HPDE6-E6E7 (cell line): ENCODE measurements at regions not wholly inside any gene's neighbourhood (a gene's known extent, or its start where the extent isn't known, plus 50 kb on each side); places are given as distances from the start of the nearest gene placed in this dataset.

Experiments
- DNase-seq: peaks from one replicate; pipeline ENCODE4 v3.0.0; 2011; ENCODE audit warnings: missing footprints; ENCODE audit errors: extremely low spot score

DNA sequence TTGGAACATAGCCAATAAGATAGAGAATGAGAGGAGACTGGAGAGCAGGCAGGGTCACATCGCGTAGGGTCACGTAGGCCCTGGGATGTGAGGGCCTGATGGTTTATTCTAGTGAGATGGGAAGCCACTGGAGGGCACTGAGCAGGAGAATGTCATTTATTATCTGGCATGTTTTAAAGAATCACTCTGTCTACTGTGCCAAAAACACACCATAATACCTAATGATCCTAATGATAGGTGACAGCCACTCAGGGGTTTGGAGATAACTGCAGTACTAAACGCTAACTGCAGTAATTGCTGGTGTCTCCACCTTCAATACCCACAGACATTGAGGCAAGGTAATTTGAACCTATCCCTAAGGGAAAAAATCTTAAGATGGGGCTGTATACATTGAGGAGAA, 185.4 kb downstream of the TTLL7 start:
- no peak for DNase-seq

DNA sequence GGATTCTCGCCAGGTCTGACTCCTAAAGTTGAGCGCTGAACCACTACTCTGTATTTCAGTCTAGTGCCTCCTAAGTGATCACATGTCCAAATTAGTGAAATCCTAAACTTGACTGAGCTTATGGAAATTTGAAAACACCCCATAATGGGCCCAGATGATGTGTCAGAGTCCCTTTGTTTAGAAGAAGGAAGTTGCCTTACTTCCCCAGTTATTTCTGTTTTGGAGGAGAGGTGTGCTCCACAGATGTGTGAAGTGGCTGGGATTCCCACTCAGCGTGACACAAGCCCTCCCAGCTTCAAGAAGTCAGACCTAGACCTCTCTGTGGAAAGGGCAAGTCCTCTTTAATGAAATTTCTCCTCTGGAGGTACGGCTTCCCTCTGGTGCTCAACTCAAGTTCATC, 188.8 kb downstream of the TTLL7 start:
- no peak for DNase-seq

DNA sequence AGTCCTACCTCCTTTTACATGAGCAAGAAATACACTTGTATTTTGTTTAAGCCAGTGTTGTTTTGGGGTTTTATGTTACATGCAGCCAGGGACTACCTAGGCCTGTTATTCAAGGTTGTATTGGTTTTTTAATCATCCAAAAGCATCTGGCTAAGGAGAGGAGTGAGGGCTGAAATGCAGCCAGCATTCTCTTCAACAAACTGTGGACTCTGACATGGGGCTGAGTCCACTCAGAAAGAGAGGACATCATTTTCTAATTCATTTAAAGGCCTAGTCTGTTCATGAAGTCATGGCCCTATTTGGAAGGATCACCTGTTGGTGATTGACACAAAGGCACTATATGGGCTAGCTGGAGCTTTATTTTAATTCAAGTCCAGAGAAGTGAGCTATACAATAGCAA, 190.4 kb downstream of the TTLL7 start:
- no peak for DNase-seq

DNA sequence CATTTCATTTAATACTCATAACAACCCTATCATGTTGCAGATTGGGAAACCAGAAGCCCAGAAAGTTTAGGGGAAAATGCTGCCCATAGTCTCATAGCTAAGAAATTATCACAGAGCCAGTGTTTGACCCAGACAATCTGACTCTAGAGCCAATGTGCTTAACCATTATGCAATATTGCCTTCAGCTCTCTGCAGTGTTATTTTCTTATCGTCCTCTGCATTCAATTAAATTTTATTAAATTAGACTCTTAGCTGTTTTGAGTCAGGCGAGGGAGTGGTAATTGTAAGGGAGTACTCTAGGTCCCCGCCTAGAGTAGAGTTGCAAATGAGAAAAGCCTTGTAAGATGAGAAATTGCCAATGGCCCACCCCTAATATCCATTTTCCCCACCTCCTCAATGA, 191.1 kb downstream of the TTLL7 start:
- no peak for DNase-seq

DNA sequence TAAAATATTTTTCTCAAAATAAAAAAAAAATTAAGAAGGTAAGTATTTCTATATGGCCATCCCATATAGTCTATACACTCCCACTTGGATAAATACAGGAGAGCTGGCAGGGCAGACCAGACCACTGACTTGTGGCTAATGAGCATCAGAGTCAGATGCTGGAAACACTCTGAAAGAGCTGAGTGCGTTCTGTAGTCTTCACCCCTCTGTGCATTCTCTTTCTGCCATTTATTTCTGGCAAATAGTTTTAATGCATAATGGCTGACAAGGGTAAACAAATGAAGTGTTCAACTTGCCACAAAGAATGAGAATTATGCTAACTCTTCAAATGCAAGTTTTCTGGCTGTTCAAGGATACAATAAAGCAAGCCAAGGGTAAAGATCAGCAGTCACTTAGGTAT, 191.7 kb downstream of the TTLL7 start:
- no peak for DNase-seq

DNA sequence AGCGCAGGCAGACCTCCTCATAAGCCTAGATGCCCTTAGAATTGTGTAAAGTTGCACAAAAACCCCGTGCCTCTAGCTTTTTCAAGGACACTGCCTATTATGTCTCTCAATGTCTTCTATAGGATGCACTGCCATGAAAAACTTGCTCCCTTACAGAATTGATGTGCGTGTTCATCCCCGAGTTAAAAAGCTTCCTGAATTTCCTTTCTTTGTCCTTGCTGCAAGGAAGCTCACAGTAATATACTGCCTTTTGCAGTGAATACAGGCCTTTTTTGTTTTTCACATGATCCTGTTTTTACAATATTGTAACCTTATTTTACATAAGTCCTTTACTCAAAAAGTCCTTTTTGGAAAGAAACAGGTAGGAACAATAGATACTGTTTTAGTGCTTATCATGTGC, 193.0 kb downstream of the TTLL7 start:
- no peak for DNase-seq

DNA sequence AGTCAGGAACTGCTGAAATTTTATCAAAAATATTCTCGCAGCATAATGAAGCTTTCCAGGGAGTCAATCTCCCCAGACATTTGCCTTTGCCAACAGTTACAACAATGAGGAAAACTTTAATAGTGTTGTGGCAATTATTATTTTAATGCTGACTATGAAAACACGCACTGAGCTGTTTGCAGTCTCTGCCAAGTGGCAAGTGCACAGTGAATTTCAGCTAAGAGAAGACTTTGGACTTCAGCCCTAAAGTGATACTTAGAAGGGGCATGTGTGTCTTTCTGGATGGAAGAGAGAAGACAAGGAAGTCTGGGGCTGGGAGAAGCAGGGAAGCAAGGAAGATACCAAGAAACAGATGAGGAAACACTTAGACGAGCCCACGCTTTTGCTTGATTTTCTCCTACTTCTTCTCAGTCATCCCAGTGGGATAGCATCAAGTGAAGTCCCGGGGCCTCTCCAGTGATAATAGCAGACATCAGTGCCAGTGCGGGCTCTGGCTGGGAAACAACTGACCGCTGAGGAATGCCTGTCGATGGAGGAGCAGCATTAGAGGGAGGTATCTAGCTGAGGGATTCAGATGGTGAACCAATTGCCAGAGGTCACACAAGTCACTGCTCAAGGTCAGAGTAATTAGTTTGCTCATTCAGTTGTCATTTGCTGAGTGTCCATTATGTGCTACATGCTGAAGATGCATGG, 196.3 kb downstream of the TTLL7 start:
- DNase-seq = no peak

DNA sequence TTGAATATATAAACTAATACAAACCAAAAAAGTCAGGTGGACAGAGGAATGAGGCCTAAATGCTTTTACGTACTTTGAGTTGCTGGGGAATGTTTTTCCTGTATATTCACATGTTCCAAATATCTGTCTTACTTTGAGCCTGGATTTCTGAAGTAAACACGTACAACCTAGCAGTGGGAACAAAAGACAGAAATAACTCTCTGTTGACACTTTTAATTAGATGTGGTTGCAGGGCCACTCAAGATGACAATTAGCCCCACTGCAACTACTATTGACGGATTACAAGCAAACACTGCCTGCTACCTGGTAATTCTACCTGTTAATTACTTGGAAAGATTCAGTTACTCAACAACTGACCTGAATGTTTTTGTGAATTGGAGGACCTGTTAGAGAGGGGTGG, 196.9 kb downstream of the TTLL7 start:
- no peak for DNase-seq

DNA sequence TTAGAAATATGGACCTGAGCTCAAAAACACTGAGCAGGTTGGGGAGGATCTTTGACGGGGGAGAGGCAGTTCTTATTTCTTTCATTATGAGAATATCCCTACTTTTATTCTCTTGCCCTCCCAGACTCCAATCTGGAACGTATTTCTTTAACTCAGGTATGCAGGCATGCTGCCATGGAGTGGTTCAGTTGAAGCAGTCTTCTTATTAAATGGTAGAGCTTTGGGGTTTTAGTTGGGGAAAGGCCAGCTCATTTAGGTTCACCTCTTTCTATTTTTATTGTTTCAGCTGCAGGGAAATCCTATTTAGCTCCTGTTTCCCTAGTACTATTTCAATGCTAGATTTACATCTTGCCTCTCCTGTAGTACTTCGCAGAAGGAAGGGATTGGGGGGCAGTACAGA, 198.9 kb downstream of the TTLL7 start:
- no peak for DNase-seq

DNA sequence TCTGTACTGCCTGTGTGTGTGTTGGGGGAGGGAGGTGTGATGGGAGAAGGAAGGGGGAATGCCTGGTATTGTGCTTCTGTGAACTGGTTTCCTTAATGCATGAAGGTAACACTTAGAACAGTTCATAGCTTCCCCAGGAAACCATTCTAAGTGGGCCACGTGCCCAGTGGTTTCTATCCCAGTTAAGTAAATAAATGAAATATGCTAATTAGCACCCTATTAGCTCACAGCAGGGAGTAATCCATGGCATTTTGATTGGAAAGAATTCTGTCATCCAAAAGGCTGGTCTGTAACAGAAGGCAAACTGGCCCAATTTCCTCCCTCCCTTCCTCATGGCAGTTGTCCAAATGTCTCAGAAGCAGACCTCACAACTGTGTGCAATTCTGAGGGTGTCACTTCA, 199.3 kb downstream of the TTLL7 start:
- no peak for DNase-seq

DNA sequence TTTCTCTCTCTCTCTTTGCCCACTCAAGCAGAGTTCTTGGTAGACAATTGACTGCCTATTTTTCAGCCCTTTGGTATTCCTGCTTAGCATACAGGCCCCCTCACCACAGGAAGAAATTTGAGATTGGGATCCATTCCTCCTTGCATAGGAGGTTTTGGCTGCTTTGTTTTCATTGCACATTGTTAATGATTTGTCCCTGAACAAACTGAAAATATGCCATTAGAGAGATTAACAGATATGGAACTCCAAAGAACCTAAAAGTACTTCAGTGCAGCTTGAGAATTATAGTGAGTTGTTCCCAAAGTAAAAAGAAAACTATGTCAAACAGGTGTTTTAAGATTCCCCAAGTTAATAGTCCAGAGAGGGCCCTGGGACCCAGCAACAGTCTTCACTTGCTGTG, 200.0 kb downstream of the TTLL7 start:
- no peak for DNase-seq

DNA sequence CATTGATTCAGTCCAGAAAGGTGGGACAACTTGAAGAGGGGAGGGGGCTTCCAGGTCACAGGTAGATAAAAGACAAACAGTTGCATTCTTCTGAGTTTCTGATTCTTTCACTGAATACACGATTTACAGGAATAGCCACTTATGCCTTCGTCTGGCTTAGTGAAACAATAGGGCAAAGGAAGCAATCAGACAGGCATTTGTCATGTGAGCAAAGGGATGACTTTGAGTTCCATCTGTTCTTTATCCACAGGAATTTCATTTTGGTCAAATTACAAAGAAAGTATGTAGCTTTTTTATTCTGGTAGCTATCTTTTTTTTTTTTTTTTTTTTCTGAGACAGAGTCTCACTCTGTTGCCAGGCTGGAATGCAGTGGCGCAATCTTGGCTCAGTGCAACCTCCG, 202.5 kb downstream of the TTLL7 start:
- DNase-seq = no peak

DNA sequence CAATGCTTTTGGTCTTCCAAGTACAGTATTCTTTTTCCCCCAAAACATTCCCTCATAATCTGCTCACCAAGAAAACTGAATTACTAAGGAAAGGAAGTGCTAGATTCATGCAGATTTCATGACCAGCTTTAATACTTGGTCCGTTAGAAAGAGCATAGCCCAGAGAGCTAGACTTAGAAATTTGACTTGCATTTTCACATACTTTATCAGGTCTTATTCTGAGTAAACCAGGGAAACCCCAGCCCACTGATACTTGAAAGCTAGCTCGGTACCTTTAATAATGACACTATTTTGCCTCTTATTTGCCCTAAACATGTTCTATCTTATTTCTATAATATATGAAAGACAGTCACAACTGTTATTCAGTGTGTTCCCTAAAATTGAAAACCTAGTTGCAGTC, 204.5 kb downstream of the TTLL7 start:
- no peak for DNase-seq

DNA sequence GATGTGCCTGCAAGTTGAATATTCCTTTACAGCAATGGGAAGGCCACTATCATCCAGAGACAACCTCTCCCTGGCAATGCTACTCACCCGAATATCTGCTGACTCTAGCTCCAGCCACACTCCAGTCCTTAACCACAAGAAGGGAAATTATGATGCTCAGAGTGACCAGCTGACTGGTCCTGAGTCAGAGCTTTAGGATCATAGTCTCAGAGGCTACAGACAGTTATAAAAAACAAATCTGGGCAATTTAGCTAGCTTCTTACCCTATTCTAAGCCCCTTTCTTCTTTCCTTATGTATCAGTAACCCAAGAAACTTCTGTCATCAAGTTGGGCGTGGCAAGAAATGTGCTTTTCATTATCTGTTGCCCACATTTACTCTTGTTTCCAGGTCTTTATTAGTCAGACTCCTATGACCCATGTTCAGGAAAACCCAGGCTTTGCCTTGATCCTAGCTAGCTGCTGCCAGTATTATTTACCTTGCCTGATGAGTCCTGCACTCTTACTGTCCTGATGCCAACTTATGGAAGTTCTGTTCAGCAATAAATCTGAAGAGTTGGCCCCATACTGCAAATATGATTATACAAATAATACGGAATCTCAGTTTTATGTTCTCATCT, 207.0 kb downstream of the TTLL7 start:
- no peak for DNase-seq

DNA sequence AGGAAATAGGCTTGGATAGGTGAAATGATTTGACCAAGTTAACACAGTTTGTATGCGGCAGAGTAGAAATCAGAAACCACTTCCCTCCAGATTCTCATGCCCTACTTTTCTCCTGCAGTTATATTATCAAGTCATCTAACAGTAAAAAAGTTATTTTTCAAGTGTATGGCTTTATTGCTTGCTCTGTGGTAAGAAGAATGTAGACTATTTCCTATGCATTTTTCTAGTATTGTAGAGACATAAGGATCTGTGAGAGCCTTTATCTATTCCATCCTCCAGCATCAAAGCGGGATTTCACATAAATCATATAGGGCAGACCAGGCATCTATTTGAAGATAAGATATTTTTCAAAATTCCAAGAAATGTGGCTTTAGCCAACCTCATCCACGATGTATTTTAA, 208.5 kb downstream of the TTLL7 start:
- DNase-seq = no peak

DNA sequence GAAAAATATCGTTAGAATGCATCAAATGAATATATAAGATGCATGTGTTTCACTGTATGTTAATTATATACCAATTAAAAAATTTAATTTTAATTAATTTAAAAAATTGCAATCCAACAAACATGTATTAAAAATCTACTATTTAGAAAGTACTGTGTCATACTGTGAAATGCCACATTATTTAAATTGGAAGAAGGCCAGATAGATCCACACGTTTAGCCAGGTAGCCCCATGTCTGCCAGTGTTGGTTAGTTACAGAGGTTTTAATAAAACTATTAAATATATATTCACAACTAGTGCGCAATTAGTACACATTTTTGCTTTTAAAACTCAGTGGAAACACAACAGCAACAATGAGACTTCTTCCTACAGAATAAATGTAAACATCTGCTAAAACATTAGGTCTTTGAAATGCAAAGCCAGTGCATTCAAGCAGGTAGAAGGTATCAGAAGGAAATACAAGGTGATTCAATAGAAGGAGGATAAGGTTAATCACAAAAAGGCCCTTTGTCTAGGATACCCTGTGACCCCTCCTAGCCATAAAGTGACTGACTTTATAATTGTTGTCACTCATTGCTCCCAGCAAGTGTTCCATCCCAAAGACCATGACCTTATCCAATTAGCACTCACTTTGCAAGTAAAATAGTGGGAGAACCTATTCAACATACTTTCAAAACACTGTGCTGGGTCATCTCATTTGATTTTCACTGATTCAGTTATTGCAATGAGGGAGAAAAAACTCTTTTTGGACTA, 211.5 kb downstream of the TTLL7 start:
- DNase-seq = no peak

DNA sequence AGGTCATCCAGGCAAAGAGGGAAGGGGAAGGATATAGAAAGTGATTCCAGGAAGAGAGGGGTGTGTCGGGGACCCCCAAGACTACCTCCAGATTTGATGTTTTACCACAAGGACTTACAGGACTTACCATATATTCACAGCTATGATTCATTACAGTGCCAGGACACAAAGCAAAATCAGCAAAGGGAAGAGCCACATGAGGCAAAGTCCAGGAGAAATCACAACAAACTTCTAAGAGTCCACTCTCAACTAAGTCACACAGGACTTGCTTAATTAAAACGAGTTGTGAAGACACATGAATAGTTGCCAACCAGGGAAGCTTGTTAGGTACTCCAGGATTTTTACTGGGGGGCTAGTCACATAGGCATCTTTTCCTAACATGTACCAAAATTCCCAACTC, 217.3 kb downstream of the TTLL7 start:
- no peak for DNase-seq

DNA sequence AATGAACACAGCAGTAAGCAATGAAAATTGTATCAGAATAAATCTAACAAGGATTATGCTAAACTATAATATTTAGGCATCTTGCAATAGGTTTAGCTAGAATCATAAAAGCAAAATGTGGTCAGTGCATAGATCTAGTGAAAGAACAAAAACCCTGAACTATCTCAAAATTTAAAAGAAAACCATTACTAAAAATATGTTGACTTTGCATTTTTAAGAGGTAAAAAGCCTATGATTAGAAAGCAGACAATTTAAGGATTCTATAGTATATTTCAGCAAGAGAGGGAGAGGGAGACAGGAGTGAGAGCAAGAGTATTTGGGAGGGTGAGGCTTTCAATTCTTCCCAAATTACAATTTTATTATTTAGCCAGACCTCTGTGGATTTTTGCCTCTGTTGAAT, 219.4 kb downstream of the TTLL7 start:
- no peak for DNase-seq

DNA sequence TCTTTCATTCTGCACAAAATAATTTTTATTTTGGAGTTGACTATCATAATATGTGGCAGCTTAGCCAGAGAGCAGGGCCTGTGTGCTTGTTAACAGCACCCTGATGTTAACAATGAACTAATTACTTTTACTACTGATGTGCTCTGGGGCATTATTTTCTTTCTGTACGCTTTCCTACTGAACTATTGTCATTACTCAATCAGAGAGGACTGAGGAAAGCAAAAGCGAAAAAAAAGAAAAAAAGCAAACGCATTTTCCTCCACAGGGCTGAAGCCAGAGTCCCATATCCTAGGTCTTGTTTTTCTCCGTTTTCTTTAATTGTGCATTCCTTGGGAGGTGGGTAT, 221.2 kb downstream of the TTLL7 start:
- DNase-seq = no peak

DNA sequence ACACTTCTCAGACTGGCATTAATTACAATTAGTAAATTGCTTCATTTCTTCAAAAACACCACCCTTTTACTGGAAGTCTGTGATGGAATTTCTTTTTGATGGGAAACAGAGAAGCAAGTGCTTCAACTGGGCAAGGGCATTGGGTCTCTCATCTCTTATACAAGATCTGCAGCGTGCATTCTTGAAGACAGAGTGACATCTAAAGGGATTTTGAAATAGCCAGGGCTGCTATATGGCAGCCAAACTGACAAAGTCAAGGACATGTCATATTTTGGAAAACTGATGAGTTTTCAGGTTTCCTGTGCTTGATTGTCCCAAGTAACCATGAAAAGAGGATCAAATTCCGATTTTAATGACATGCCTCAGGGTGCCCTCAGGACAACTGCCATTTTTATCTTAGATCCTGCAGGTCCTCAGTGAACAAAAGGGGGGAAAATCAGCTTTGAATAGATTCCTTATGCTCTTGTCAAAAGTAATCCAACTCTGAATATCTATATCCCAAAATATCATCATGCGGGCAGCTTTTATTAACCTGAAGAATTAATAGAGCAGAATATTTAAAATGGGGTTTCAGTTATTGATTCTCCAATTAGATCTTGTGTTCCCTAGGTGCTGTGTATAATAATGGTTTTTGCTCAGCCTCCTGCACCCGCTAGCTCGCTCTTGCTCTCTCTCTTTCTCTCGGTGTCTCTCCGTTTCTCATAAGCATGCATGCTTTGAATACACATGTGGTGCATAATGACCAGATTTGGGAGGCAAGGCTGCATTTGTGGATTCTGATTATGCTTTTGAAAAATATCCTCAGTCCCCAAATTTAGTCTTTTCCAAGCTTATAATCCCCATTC, 221.8 kb downstream of the TTLL7 start:
- no peak for DNase-seq

DNA sequence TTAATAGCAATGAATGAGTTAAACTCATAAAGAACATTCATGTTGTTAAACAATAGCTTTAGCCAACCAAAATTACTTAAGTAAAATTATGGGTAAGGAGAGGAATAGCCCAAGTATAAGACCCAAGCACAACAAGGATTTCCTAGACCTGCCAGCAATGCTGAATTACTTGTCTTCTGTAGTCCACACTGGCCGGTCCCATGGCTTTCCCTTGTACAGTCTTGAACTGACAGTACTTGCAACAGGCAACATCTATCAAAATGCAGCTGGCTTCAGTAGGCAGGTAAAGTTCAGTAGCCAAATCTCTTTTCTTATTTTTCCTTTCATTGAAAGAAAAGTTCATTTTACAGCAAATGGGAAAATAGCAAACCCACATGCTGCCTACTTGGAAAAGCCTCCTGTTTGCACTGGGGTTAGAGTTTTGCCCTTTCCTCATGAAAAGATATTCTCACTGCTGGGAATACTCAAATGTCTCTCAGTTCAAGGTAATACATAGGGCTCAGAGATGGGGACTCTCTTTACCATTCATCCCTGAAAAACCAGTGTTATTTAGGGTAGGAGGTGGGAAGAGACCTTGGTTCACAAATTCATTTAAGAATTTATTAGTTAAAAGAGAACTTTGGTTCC, 222.8 kb downstream of the TTLL7 start:
- no peak for DNase-seq

DNA sequence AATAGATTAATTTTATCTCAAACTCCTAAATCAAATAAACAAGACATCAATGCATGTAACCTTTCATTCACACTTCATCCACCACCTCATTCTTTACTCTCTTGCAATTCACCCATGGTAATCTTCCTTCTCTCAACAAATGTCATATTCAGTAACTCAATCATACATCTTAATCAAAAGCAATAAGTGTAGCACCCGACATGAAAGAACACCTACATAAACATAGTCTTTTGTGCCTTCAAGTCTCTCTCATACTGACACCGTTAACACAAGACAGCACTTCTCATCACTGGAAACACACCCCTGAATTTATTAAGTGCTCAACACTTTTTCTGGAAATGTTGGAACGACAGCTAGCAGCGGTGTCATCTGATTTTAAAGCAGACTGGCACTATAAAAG, 225.9 kb downstream of the TTLL7 start:
- no peak for DNase-seq
